Chondrocyte (in vitro differentiated cells): ENCODE measurements at regions not wholly inside any gene's neighbourhood (a gene's known extent, or its start where the extent isn't known, plus 50 kb on each side); places are given as distances from the start of the nearest gene placed in this dataset.

ENCODE experiments used
- DNase-seq: peaks from one replicate; pipeline ENCODE4 v3.0.0; 2021; ENCODE audit warnings: mixed read lengths, low spot score
- H3K27ac Mint-ChIP-seq: one replicate; pipeline ENCODE4 v1.8.0; 2021; ENCODE audit warnings: mild to moderate bottlenecking, moderate library complexity, mixed read lengths; ENCODE audit not compliant: unreplicated experiment
- H3K27me3 Mint-ChIP-seq: 2 replicates; pipeline ENCODE4 v1.8.0; 2021; ENCODE audit warnings: low read depth, mixed read lengths
- H3K36me3 Mint-ChIP-seq: 2 replicates; pipeline ENCODE4 v1.8.0; 2021; ENCODE audit warnings: low read depth, mixed read lengths
- H3K4me1 Mint-ChIP-seq: 2 replicates; pipeline ENCODE4 v1.8.0; 2021; ENCODE audit warnings: low read depth, mild to moderate bottlenecking, mixed read lengths
- H3K4me3 Mint-ChIP-seq: one replicate; pipeline ENCODE4 v1.8.0; 2021; ENCODE audit warnings: mild to moderate bottlenecking, moderate library complexity, mixed read lengths; ENCODE audit not compliant: unreplicated experiment
- H3K9me3 Mint-ChIP-seq: 2 replicates; pipeline ENCODE4 v1.8.0; 2021; ENCODE audit warnings: low read depth, mixed read lengths
- TF ChIP-seq, protein P1 (sequence below): fragments of 200-600 bp; sonication (generic); IDR thresholded peaks from 2 replicates; pipeline ENCODE4 v1.5.0; 2021; ENCODE audit warnings: antibody characterized with exemption, mild to moderate bottlenecking, moderate library complexity

DNA sequence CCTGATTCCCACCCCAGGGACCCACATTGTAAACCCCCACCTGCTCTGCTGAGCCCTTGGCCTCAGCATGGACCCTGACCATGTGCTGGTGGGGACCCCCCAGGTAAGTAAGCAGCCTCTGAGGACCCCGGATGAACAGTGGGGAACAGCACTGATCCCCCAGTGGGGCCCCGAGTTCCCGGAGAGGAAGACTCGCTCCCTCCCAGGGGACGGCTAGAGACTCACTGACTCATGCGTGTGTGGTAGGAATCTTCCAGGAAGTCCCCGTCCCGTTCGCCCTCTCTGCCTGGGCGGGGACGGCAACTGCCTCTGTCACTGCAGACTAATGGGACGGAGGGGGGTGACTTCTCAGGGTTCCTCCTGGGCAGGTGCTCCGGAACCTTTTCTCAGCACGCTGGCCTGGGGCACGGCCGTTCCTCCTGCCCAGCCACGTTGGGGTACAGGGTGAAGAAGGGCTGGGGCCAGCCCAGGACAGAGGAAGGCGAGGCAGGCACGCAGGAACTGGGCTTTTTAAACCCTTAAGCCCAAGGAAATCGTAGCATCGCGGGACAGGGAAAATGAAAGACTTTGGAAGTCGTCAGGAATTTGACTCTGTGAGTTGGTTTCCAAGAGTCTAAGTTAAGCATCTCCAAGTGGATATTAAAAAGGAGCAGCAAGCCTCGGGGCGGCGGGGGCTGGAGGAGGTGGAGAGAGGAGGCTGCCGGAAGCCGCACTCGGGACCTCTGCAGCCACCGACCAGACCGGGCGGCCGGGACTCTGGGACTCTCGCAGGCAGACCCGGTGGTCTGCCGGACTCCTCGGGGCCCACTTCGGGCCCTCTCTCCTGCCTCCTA is 178.7 kb downstream of the SEC14L1 start:
- Mint-ChIP-seq H3K27ac (peak overlapping the region; percentile 100), H3K4me1 (peaks cover 87% of the 10 kb centered on the region), H3K4me3 (peak overlapping the region; percentile 93), H3K9me3 (no peaks in the 10 kb centered on the region), H3K36me3 (no peaks in the 10 kb centered on the region), H3K27me3 (no peaks in the 10 kb centered on the region)
- TF ChIP-seq, protein P1, sequence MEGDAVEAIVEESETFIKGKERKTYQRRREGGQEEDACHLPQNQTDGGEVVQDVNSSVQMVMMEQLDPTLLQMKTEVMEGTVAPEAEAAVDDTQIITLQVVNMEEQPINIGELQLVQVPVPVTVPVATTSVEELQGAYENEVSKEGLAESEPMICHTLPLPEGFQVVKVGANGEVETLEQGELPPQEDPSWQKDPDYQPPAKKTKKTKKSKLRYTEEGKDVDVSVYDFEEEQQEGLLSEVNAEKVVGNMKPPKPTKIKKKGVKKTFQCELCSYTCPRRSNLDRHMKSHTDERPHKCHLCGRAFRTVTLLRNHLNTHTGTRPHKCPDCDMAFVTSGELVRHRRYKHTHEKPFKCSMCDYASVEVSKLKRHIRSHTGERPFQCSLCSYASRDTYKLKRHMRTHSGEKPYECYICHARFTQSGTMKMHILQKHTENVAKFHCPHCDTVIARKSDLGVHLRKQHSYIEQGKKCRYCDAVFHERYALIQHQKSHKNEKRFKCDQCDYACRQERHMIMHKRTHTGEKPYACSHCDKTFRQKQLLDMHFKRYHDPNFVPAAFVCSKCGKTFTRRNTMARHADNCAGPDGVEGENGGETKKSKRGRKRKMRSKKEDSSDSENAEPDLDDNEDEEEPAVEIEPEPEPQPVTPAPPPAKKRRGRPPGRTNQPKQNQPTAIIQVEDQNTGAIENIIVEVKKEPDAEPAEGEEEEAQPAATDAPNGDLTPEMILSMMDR = no peak
- DNase-seq = peak; percentile 91

DNA sequence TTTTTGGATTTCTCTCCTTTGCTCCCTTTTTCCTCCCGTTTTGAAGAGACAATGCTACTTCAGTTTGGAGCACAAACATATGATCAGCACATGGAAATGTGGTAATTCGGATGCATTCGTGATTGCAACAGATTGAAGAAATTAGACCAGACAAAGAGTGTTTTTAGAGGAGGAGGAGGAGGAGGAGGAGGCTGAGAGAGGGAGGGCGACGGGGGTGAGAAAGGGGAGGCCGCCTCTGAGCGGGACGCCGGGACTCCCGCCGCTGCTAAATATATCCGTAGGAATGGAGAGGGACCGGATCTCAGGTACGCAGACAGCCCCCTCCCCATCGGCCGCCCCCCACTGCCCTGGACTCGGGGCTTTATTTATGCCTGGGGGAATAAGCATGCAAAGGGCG is 179.3 kb downstream of the SEC14L1 start:
- Mint-ChIP-seq H3K4me1 (peaks cover 91% of the 10 kb centered on the region), H3K9me3 (no peaks in the 10 kb centered on the region), H3K27me3 (no peaks in the 10 kb centered on the region), H3K27ac (peak overlapping the region; percentile 100), H3K4me3 (peak overlapping the region; percentile 93), H3K36me3 (no peaks in the 10 kb centered on the region)
- peak; percentile 58 for DNase-seq
- TF ChIP-seq, protein P1 = no peak

DNA sequence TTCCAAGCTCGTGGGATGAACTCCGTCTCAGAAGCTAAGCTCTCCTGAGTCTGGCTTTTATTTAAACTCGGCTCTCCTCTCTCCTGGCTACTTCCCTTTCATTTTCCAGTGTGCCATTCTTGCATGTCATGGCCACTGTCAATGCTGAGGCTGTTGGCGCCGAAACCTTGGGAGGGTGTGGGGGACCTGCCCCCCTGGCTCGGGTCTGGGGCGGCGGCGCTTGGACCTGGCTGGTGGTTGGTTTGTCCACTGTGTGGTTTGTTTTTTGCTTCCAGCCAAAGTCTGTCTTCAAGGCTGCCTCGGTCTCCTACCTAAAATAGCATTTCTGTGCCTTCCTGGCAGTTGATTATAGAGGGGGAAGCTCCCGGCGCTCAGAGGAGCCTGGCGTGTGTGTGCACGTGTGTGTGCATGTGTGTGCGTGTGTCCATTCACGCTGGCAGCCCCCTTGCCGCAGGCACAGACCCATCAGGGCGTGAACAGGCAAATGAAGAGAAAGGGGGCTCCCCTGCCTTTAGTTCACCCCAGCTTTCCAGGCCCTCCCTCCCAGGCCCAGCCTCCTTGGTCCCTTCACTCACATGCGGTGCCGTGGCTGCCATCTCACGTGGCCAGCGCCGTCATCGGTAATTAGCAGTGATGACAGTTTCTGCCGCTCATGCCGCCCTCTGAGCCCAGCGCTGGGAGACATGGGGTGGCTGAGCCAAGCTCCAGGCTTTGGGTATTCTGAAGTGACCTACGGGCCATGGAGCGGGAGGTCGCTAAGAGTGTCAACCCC is 179.9 kb downstream of the SEC14L1 start:
- peak; percentile 70 for DNase-seq
- H3K4me3 Mint-ChIP-seq = peak overlapping the region; percentile 93
- H3K27ac Mint-ChIP-seq = peak overlapping the region; percentile 100
- H3K36me3 Mint-ChIP-seq = no peaks in the 10 kb centered on the region
- no peaks in the 10 kb centered on the region for H3K9me3 Mint-ChIP-seq
- no peaks in the 10 kb centered on the region for H3K27me3 Mint-ChIP-seq
- TF ChIP-seq, protein P1 = no peak
- peaks cover 92% of the 10 kb centered on the region for H3K4me1 Mint-ChIP-seq

DNA sequence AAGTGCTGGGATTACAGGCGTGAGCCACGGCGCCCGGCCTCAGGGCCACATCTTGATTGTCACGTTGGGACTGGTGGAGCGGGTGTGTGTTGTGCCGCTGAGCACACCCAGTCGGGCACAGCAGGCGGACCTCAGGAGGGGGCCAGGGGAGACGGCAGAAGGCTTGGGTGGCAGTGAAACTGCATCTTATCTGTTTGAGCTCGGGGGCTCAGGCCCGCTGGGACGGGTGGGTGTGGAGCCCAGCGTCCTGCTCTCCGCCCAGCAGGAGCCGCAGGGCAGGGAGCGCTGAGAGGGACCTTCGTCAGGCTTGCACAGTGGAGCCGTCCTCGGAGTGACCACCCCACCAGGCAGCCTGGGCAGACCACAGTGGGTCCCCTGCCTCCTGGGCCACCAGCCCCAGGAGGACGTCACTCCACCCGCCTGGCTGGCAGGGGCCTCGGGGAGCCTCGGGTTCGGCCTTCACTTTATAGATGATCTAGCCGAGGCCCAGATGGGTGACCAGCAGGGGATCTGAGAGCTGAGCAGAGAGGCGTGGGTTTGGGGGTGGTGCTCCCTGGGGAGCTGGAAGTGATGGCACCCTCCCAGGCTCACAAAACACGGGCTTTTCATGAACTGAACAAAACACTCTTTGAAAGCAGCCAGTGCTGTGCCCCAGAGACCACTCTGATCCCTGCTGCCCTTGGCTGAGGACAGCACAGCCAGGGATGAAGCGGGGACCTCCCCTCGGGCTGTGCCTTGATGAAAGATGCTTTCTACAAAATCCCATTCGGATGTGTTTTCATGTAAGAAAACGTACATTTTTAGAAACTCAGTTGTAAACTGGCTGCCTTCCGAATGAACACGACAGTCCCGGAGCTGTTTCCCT is 181.1 kb downstream of the SEC14L1 start:
- peak; percentile 76 for DNase-seq
- Mint-ChIP-seq H3K4me3 (peak overlapping the region; percentile 93), H3K36me3 (no peaks in the 10 kb centered on the region), H3K9me3 (no peaks in the 10 kb centered on the region), H3K27ac (peak overlapping the region; percentile 100), H3K27me3 (no peaks in the 10 kb centered on the region), H3K4me1 (peaks cover 90% of the 10 kb centered on the region)
- TF ChIP-seq, protein P1 = no peak
